Kidney epithelial cell (primary cell): ENCODE measurements at regions not wholly inside any gene's neighbourhood (a gene's known extent, or its start where the extent isn't known, plus 50 kb on each side); places are given as distances from the start of the nearest gene placed in this dataset.

Experiments used
- DNase-seq: peaks from one replicate; pipeline ENCODE4 v3.0.0-alpha.2; 2010; ENCODE audit warnings: low read depth
- H3K27me3 ChIP-seq: 2 replicates; pipeline ENCODE4 v1.6.0; 2011; ENCODE audit warnings: low read length; ENCODE audit not compliant: control insufficient read depth, insufficient read depth
- H3K36me3 ChIP-seq: 2 replicates; pipeline ENCODE4 v1.5.1; 2011; ENCODE audit warnings: low read length; ENCODE audit not compliant: control insufficient read depth, insufficient read depth
- H3K4me3 ChIP-seq: 2 replicates; pipeline ENCODE4 v1.5.1; 2011; ENCODE audit warnings: low read depth, mild to moderate bottlenecking, control low read depth, low read length
- TF ChIP-seq, protein P1 (sequence below): IDR thresholded peaks from 2 replicates; pipeline ENCODE4 v1.5.1; 2011; ENCODE audit warnings: mild to moderate bottlenecking, moderate library complexity, low read length, control low read depth, inconsistent platforms; ENCODE audit not compliant: insufficient read depth, poor library complexity, severe bottlenecking

DNA sequence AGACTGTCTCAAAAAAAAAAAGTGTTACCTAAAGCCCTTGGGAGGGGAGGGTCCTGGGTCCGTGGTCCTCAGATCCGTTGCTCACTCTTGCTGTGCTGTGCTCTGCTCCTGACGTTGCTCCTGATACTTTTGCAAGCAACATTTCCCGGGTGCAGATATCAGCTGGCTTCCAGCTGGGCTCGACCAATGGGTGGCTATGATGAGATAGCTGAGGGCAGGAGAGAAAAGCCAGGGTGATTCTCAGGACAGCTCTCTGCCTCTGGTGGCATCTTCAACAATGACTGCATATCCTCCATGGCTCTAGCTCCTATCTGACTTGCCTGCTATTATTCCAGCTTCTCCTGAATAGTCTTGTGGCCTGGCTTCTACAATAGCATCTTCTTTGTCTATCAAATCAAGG, 134.5 kb downstream of the RPS12 start:
- no peak overlapping the region for H3K4me3 ChIP-seq
- no peak for DNase-seq
- H3K27me3 ChIP-seq = no peaks in the 10 kb centered on the region
- TF ChIP-seq, protein P1, sequence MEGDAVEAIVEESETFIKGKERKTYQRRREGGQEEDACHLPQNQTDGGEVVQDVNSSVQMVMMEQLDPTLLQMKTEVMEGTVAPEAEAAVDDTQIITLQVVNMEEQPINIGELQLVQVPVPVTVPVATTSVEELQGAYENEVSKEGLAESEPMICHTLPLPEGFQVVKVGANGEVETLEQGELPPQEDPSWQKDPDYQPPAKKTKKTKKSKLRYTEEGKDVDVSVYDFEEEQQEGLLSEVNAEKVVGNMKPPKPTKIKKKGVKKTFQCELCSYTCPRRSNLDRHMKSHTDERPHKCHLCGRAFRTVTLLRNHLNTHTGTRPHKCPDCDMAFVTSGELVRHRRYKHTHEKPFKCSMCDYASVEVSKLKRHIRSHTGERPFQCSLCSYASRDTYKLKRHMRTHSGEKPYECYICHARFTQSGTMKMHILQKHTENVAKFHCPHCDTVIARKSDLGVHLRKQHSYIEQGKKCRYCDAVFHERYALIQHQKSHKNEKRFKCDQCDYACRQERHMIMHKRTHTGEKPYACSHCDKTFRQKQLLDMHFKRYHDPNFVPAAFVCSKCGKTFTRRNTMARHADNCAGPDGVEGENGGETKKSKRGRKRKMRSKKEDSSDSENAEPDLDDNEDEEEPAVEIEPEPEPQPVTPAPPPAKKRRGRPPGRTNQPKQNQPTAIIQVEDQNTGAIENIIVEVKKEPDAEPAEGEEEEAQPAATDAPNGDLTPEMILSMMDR = no peak
- no peaks in the 10 kb centered on the region for H3K36me3 ChIP-seq

DNA sequence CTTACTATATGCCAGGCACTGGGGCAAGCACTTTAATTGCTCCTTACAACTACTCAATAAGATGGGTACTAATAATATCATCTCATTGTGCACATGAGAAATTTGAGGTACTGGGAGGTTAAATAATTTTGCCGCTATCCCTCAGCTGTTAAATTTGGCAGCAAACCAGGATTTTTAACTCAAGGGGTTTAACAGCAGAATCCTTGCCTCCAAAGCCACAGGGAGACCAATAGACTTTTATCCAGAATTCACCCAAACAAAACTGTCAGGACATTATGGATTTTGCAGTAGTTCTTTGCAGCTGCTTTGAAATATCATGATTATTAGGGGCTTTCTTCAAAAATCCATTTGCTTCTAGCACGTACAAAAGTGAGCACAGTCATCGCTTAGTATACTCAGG, 136.2 kb downstream of the RPS12 start:
- TF ChIP-seq, protein P1 = no peak
- no peak overlapping the region for H3K4me3 ChIP-seq
- no peaks in the 10 kb centered on the region for H3K36me3 ChIP-seq
- no peaks in the 10 kb centered on the region for H3K27me3 ChIP-seq
- no peak for DNase-seq

DNA sequence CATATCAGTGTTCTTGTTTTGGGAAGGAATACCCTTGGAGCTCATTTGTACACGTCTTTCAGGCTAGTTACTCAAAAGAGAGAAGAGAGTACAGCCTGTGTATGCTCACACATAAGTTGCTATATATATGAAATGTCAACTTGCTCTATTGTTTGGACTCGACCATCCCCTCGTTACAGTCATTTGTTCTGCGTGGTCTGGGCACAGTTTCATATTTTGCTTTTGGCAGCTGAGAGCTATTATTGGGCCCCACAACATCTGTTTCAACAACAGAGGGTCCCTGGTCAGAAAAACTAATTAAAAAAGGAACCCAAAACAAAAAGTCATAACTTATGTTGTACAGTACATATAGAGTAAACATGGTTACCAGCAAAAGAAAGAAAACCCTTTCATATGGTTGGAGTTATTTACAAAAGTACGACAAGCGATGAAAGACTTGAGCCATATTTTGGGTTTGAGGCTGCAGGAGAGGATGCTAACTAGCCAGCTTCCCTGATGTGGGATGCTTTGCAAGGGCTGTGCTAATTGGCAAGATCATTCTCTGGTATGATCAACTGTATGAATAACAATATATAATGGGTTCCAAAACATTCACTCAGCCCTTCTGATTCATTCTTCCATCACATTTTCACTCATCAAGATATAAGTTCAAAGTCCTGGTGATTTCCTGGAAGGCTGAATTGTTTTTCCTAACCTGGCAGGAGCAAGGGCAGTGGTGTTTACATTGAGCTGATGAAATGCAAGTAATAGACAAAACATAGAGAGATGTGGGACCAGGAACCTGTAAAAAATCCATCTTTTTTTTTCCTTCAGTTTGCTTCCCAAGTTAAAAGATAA, 137.9 kb downstream of the RPS12 start:
- no peak for DNase-seq
- Histone ChIP-seq H3K27me3 (no peaks in the 10 kb centered on the region), H3K4me3 (no peak overlapping the region), H3K36me3 (no peaks in the 10 kb centered on the region)
- TF ChIP-seq, protein P1 = no peak

DNA sequence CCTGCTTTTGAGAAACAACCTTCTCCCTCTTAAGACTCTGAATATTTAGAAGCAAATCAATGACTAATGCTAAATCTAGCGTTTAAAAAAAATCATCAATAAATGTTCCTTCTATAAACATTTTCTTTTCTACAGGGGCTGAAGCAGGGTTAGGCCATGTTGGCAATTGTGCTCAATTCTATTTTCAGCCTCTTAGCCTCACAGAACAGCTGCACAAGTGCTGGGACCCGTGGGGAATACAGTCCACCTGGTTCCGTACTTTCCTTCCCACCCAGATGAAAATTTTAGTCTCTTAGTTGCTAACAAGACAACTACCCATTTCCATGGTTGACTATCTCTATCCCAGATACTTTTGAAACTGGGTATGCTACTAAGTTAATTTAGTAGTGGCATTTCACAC, 138.6 kb downstream of the RPS12 start:
- TF ChIP-seq, protein P1 = no peak
- Histone ChIP-seq H3K27me3 (no peaks in the 10 kb centered on the region), H3K36me3 (no peaks in the 10 kb centered on the region), H3K4me3 (no peak overlapping the region)
- no peak for DNase-seq

DNA sequence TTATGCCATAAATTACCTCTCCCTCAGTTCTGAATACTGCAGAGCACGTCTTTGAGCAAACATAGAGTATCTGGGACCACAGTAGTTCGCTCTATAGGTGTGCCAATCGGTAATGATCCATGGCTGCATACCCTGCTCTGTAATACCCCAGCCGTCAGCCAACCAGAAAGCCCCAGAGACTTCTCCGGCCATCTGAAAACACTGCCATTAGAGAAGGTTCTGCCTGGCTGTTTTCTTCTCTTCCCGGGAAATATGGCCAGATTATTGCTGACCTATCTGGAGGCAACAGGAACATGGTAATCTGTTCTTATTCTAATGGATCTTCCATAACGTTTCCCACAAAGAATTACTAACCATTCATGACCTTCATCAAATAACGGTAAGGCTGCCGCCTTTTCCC, 139.9 kb downstream of the RPS12 start:
- no peak for DNase-seq
- H3K4me3 ChIP-seq = no peak overlapping the region
- no peaks in the 10 kb centered on the region for H3K27me3 ChIP-seq
- TF ChIP-seq, protein P1 = no peak
- no peaks in the 10 kb centered on the region for H3K36me3 ChIP-seq

DNA sequence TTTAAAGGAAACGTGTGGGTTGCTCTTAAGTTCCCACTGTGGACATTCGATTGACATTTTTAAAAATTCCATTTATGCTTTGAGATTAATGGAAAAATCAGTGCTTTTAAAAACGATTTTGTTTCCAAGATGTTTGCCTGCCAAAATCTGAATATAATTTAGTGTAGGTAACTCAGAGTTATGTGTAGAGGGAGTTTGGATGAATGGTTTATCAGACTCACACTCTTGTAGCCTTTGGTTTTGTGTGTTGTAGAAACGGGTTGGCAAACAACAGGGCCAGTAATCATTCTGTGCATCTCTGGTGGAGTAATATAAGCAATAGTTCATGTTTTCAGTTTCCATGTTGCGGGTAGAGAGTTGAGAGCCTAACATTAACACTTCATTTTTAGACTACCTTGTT, 140.6 kb downstream of the RPS12 start:
- Histone ChIP-seq H3K36me3 (no peaks in the 10 kb centered on the region), H3K27me3 (no peaks in the 10 kb centered on the region), H3K4me3 (no peak overlapping the region)
- TF ChIP-seq, protein P1 = no peak
- no peak for DNase-seq
